Transverse colon (tissue), 4 donors: ENCODE measurements at regions not wholly inside any gene's neighbourhood (a gene's known extent, or its start where the extent isn't known, plus 50 kb on each side); places are given as distances from the start of the nearest gene placed in this dataset.

ENCODE experiments used
- DNase-seq: peaks from one replicate; pipeline ENCODE4 v3.0.0-alpha.2; 2019
- H3K27ac ChIP-seq, 4 donors: fragments of 200-600 bp; sonication (generic); 2 replicates each; pipeline ENCODE4 v1.5.1; 2016 to 2018; ENCODE audit warnings: inconsistent platforms in 4 of 4
- H3K27me3 ChIP-seq: fragments of 200-600 bp; sonication (generic); 2 replicates; pipeline ENCODE4 v1.5.1; 2017; ENCODE audit warnings: inconsistent platforms
- H3K36me3 ChIP-seq, 4 donors: fragments of 200-600 bp; sonication (generic); 2 replicates each; pipeline ENCODE4 v1.5.1; 2017 to 2019; ENCODE audit warnings: inconsistent platforms in 4 of 4
- H3K4me1 ChIP-seq, 4 donors: fragments of 200-600 bp; sonication (generic); 2 replicates each; pipeline ENCODE4 v1.5.1; 2017 to 2020; ENCODE audit warnings: inconsistent platforms in 4 of 4
- H3K4me3 ChIP-seq, 4 donors: fragments of 200-600 bp; sonication (generic); 1 replicate in 1 of 4; 2 replicates in 3 of 4; pipeline versions ENCODE4 v1.5.1 to v1.6.1; 2017 to 2019; ENCODE audit warnings: inconsistent platforms in 4 of 4
- H3K9me3 ChIP-seq, 2 donors: fragments of 200-600 bp; sonication (generic); 2 replicates each; pipeline ENCODE4 v1.5.1; 2017 to 2019; ENCODE audit warnings: inconsistent platforms in 2 of 2
- EP300 ChIP-seq: sonication (generic); formaldehyde crosslinking; IDR thresholded peaks from one replicate; pipeline ENCODE4 v1.6.1; 2017; ENCODE audit warnings: antibody characterized with exemption, low read depth
- POLR2A ChIP-seq: fragments of 450-650 bp; IDR thresholded peaks from one replicate; pipeline ENCODE4 v1.6.1; 2016; ENCODE audit warnings: antibody characterized with exemption, mild to moderate bottlenecking, moderate library complexity
- POLR2AphosphoS5 ChIP-seq, 3 donors: sonication (generic); formaldehyde crosslinking; IDR thresholded peaks; one replicate each; pipeline ENCODE4 v1.6.1; 2016; ENCODE audit warnings: antibody characterized with exemption in 3 of 3
- WGBS, 2 donors: methylation state at CpG; one replicate each; pipeline ENCODE4 v1.1.5; 2018; ENCODE audit warnings: low coverage in 1 of 2; 5-methylcytosine and 5-hydroxymethylcytosine counted together
- in situ Hi-C, 4 donors: fragments of 200-750 bp; cut with MboI; loops; one replicate each; pipeline versions ENCODE4 v1.15.0 to v1.15.1; 2017; ENCODE audit warnings: low sequenced_read_pairs in 3 of 4, low pct_ligation_motif_present in 1 of 4, low pct_unique_long_range_greater_than_20kb in 1 of 4
- intact Hi-C: fragments of 100-400 bp; cut with DNase I; formaldehyde crosslinking; loops from one replicate; pipeline ENCODE4 v1.15.1; 2023; ENCODE audit warnings: low total_unique reads
- TF ChIP-seq, protein P1 (sequence below), 5 experiments: fragments of 200-600 bp in 3 of 5; fragments of 450-650 bp in 2 of 5; sonication (generic) in 3 of 5; IDR thresholded peaks; 1 replicate in 2 of 5; 2 replicates in 3 of 5; pipeline ENCODE4 v1.5.1; 2016 to 2017; ENCODE audit warnings: antibody characterized with exemption in 5 of 5, inconsistent platforms in 3 of 5, mild to moderate bottlenecking in 2 of 5, moderate library complexity in 1 of 5

DNA sequence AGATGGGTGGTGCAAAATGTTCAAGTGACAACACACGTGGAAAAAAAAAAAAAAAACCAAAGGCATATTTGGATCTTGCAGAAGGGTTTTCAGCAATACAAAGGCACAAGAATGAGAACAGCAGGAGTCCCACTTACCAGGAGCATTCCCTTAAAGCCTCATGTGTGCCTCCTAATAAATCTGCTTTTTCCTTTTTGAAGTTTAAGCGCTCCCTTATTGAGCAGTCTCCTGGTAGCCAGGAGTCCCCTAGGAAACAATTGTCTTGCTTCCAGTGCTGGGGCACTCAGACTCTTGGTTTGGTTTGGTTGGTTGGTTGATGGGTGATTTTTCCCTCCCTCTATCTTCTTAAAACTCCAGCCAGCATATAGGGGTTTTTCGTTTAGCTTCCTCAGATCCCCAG lies 321.8 kb upstream of the NFE2L3 start:
- WGBS, 2 donors = 53 to 55% methylated on average over 3 of the region's 3 CpGs
- Histone ChIP-seq H3K4me3 (no peak overlapping the region), H3K36me3 (no peaks in the 10 kb centered on the region), H3K4me1 (peaks cover 0 to 21% (median 9%) of the 10 kb centered on the region in 4 donors), H3K27me3 (no peaks in the 10 kb centered on the region), H3K9me3 (no peaks in the 10 kb centered on the region), H3K27ac (peak overlapping the region; percentile 21 to 79 (median 60))
- in situ Hi-C loops (loop anchor here in 3 of 4 donors (10.0 to 25.0 kb wide), 4 partner anchors 168 to 568 kb away; no protein-coding TSS in a partner anchor), intact Hi-C loops (no loop called here)
- no peak for DNase-seq
- TF ChIP-seq POLR2AphosphoS5 (IDR thresholded peaks at IDR 0.05) = no peak
- TF ChIP-seq, protein P1, sequence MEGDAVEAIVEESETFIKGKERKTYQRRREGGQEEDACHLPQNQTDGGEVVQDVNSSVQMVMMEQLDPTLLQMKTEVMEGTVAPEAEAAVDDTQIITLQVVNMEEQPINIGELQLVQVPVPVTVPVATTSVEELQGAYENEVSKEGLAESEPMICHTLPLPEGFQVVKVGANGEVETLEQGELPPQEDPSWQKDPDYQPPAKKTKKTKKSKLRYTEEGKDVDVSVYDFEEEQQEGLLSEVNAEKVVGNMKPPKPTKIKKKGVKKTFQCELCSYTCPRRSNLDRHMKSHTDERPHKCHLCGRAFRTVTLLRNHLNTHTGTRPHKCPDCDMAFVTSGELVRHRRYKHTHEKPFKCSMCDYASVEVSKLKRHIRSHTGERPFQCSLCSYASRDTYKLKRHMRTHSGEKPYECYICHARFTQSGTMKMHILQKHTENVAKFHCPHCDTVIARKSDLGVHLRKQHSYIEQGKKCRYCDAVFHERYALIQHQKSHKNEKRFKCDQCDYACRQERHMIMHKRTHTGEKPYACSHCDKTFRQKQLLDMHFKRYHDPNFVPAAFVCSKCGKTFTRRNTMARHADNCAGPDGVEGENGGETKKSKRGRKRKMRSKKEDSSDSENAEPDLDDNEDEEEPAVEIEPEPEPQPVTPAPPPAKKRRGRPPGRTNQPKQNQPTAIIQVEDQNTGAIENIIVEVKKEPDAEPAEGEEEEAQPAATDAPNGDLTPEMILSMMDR (IDR thresholded peaks at IDR 0.05) = no peak
- TF ChIP-seq POLR2A = no peak
- TF ChIP-seq EP300 = no peak

- TF ChIP-seq, protein P1 (IDR thresholded peaks at IDR 0.05) = no peak
- no peak for TF ChIP-seq POLR2A
- TF ChIP-seq POLR2AphosphoS5 (IDR thresholded peaks at IDR 0.05) = no peak
- TF ChIP-seq EP300 = no peak
- H3K36me3 ChIP-seq = no peaks in the 10 kb centered on the region
- no peak overlapping the region for H3K4me3 ChIP-seq
- in situ Hi-C loops (loop anchor here in 3 of 4 donors (10.0 to 25.0 kb wide), 4 partner anchors 169 to 569 kb away; no protein-coding TSS in a partner anchor), intact Hi-C loops (no loop called here)
- DNase-seq = no peak
- no peaks in the 10 kb centered on the region for H3K27me3 ChIP-seq
- no peaks in the 10 kb centered on the region for H3K9me3 ChIP-seq
- WGBS, 2 donors = 33 to 48% methylated on average over 5 to 6 of the region's 6 CpGs
- peaks cover 0 to 21% (median 9%) of the 10 kb centered on the region in 4 donors for H3K4me1 ChIP-seq
- H3K27ac ChIP-seq = peak overlapping the region; percentile 51 to 79 (median 65)
Observed at GRCh38 chr7:25831062-25831691, 320.8 kb upstream of the NFE2L3 start.

DNA sequence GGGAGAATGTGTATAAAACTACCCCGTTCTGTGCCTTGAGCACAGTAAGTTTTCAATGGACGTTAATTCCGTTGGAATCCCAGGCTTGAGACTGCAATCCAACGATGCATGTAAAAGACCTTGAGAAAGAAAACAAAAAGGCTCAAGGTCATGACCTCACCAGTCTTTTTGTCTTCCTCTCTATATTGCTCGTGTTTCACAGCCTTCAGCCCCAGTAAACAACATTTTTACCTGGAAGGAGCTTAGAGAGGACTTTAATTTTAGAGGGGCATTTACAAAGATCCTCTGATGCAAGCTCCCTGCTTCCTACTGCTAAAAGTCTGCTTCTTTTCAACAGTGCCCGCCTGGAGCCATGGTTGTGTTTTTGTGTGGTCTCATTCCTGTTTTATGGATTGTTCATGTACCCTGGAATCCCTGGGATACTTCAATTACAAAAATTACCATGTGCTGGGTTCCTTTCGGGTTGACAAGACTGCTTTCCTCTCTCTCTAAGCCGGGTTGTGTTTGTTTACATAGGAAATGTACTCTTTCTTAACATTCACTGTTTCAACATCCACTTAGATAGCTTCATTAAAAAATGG lies 320.1 kb upstream of the NFE2L3 start:
- in situ Hi-C loops (loop anchor here in 3 of 4 donors (10.0 to 25.0 kb wide), 4 partner anchors 170 to 570 kb away; no protein-coding TSS in a partner anchor), intact Hi-C loops (no loop called here)
- no peak overlapping the region for H3K4me3 ChIP-seq
- no peaks in the 10 kb centered on the region for H3K27me3 ChIP-seq
- peaks cover 0 to 21% (median 9%) of the 10 kb centered on the region in 4 donors for H3K4me1 ChIP-seq
- no peaks in the 10 kb centered on the region for H3K36me3 ChIP-seq
- no peak for DNase-seq
- peak overlapping the region; percentile 51 to 79 (median 65) for H3K27ac ChIP-seq
- WGBS, 2 donors = 30 to 46% methylated on average over 6 to 8 of the region's 8 CpGs
- peak in 1 of 3 donors; percentile 50 for TF ChIP-seq POLR2AphosphoS5 (IDR thresholded peaks at IDR 0.05)
- TF ChIP-seq EP300 = no peak
- no peaks in the 10 kb centered on the region for H3K9me3 ChIP-seq

DNA sequence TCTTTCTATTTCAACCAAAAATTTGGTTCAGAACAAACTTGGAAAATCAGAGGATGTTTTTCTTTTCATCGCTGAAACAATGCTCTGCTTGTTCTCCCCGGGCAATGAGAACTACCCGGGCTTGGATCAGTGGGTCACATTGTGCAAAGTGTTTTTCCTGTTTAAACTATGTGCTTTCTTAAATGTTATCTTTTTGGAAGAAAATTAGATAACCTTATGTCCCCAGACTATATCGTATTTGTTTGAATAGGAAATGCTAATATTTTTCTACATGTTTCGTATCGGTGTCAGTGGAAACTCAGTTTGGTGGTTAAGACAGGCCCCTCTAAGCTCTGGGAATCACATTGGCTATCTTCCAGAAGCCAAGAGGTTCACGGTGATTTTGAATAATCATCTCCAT lies 319.5 kb upstream of the NFE2L3 start:
- in situ Hi-C loops (loop anchor here in 3 of 4 donors (10.0 to 25.0 kb wide), 4 partner anchors 170 to 570 kb away; no protein-coding TSS in a partner anchor), intact Hi-C loops (no loop called here)
- H3K36me3 ChIP-seq = no peaks in the 10 kb centered on the region
- TF ChIP-seq POLR2A (no peak), EP300 (no peak), POLR2AphosphoS5 (IDR thresholded peaks at IDR 0.05) (no peak)
- TF ChIP-seq, protein P1 (IDR thresholded peaks at IDR 0.05) = no peak
- H3K9me3 ChIP-seq = no peaks in the 10 kb centered on the region
- 60 to 62% methylated on average over 7 of the region's 7 CpGs for WGBS, 2 donors
- no peaks in the 10 kb centered on the region for H3K27me3 ChIP-seq
- H3K4me1 ChIP-seq = peaks cover 0 to 21% (median 9%) of the 10 kb centered on the region in 4 donors
- no peak overlapping the region for H3K4me3 ChIP-seq
- H3K27ac ChIP-seq = peak overlapping the region; percentile 51 to 79 (median 65)
- no peak for DNase-seq
